ENCODE measurements at regions not wholly inside any gene's neighbourhood (a gene's known extent, or its start where the extent isn't known, plus 50 kb on each side); places are given as distances from the start of the nearest gene placed in this dataset.

DNA sequence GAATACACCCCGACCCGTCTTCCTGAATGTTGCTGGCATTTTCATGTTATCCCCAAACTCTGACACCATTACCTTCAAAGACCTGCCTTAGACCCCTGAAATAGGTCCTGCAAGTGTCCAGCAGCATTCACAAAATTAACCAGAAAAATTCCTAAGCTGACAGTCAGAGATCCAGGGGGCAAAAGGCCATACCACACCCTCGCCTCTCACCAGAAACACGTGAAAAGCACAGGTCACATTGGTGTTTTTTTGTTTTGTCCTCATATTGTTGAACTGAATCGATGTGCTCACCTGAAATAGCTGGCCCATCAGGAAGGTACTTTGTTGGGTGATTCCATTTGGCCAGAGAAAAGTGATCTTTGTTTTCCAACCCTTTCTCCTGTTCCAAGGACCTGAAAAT, 113.1 kb upstream of the HES1 start:
- no peak overlapping the region for H3K4me3 ChIP-seq (ENCODE audit: low read depth, low read length)
- TF ChIP-seq, protein P1, sequence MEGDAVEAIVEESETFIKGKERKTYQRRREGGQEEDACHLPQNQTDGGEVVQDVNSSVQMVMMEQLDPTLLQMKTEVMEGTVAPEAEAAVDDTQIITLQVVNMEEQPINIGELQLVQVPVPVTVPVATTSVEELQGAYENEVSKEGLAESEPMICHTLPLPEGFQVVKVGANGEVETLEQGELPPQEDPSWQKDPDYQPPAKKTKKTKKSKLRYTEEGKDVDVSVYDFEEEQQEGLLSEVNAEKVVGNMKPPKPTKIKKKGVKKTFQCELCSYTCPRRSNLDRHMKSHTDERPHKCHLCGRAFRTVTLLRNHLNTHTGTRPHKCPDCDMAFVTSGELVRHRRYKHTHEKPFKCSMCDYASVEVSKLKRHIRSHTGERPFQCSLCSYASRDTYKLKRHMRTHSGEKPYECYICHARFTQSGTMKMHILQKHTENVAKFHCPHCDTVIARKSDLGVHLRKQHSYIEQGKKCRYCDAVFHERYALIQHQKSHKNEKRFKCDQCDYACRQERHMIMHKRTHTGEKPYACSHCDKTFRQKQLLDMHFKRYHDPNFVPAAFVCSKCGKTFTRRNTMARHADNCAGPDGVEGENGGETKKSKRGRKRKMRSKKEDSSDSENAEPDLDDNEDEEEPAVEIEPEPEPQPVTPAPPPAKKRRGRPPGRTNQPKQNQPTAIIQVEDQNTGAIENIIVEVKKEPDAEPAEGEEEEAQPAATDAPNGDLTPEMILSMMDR (IDR thresholded peaks at IDR 0.05; ENCODE audit: borderline replicate concordance, insufficient read depth, low read depth, low read length): no peak

DNA sequence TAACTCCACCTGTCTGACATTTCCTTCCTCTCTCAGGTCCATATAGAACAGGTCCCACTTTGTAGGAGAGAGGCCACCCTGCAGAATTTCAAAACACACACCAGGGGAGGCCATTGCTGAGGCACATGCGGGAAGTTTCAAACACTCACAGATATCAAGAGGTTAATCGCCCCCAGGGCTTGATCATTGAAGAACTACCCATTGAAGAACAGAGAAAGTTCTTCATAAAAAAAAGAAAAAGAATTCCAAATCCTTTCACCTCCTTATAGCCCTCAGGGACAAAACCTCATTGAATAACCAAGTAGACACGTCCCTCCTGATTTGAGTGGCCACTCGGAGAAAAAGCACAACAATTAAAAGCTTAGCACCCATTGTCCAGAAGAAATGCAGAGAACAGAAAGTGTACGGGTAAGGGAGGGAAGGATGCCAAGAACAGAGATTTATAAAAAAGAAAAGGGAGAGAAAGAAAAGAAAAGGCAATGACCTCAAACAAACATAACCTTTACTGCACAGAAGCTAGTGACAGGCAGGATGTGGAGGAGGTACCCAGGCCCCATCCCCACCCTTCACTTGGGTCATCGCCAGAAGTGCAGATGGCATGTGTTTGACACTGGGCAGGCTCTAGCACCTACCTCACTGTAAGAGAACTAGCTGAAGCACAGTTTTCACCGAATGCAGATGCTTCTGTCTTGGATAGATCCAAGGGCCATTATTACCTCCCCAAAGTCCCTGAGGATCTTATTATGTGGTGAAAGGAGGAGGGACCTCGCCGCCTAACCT, 112.3 kb upstream of the HES1 start:
- TF ChIP-seq, protein P1 (IDR thresholded peaks at IDR 0.05; ENCODE audit: borderline replicate concordance, insufficient read depth, low read depth, low read length): no peak
- no peak overlapping the region for H3K4me3 ChIP-seq (ENCODE audit: low read depth, low read length)

DNA sequence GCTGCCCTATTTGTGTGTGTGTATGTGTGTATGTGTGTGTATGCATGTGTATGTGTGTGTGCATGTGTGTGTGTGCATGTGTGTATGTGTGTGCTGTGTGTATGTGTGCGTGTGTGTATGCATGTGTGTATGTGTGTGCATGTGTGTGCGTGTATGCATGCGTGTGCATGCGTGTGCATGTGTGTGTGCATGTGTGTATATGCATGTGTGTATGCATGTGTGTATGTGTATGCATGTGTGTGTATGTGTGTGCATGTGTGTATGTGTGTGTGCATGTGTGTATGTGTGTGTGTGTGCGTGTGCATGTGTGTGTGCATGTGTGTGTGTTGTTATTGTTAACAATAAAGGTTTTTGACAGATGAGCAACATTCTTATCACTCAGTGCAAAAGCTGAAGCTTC, 110.8 kb upstream of the HES1 start:
- no peak overlapping the region for H3K4me3 ChIP-seq (ENCODE audit: low read depth, low read length)
- TF ChIP-seq, protein P1 (IDR thresholded peaks at IDR 0.05; ENCODE audit: borderline replicate concordance, insufficient read depth, low read depth, low read length): no peak

DNA sequence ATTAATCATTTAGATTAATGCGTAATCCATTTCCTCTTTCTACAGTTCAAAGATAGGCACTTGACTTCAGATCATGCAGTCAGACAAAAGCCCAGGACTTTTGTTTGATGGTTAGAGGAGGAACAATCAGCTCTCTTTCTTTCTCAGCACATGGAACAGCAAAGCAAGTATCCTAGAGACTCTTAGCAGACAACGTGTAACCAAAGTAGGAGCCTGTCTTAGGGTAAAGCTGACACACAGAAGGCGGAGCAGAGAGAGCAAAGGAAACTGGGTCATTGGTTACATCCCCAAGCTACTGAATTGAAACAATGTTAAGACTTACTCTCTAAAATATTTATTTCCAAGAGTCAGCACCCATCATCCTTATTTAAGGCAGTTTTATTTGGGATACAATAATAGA, 110.0 kb upstream of the HES1 start:
- TF ChIP-seq, protein P1 (IDR thresholded peaks at IDR 0.05; ENCODE audit: borderline replicate concordance, insufficient read depth, low read depth, low read length): no peak
- H3K4me3 ChIP-seq (ENCODE audit: low read depth, low read length): no peak overlapping the region

DNA sequence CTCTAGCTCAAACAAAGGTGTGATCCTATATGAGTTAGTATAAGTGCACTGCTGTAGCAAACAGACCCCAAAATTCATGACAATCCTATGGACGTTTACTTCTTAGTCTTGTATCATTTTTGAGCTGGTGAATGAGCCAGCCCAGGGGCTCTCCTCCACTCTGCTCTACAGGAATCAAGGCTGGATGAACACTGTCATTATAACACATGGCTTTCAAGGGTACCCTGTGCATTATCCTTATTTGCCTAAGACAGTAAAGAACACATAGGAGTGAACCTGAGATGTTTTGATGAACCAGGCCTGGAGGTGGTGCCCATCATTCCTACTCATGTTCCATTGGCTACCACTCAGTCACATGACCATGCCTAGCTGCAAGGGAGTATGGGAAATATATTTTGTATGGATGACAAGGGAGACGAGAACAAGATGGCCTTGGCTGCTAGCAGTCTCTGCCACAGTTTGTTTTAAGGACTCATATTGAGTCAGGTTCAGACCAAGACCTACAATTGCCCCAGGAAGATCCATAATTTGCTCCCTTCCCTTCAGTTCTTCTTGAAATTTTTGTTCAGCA, 107.4 kb upstream of the HES1 start:
- H3K4me3 ChIP-seq (ENCODE audit: low read depth, low read length): no peak overlapping the region
- TF ChIP-seq, protein P1 (IDR thresholded peaks at IDR 0.05; ENCODE audit: borderline replicate concordance, insufficient read depth, low read depth, low read length): no peak

DNA sequence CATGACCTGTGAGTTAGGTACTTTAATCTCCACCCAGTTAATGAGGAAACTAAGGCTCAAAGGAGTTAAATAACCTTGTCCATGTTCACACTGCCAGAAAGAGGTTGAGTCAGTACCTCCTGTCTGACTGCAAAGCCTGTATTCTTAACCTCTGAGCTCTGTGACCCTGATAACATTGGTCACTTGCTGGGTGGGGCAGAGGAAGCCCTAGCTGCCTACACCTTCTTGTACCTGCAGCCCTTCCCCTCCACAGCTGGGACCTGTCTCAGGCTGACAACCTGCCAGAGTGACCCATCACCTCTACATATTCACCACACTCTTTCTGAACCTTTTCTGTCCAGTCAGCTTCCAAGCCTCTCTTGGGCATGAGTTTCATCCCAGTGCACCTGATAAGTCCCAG, 106.1 kb upstream of the HES1 start:
- TF ChIP-seq, protein P1 (IDR thresholded peaks at IDR 0.05; ENCODE audit: borderline replicate concordance, insufficient read depth, low read depth, low read length): no peak
- H3K4me3 ChIP-seq (ENCODE audit: low read depth, low read length): no peak overlapping the region

DNA sequence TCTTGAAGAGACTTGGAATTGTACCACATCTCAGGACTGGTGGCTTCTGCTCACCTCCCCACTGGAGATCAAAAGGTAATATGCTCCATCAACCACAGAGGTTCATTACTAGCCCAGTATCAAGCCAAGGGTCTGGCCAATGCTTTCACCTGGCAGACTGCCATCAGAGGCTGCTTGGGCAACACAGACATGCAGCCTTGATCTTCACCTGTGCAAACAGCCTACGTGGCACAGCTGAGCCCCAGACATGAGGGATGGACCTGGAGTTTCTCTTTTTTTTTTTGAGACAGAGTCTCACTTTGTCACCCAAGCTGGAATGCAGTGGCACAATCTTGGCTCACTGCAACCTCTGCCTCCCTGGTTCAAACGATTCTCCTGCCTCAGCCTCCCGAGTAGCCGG, 105.6 kb upstream of the HES1 start:
- no peak overlapping the region for H3K4me3 ChIP-seq (ENCODE audit: low read depth, low read length)
- TF ChIP-seq, protein P1 (IDR thresholded peaks at IDR 0.05; ENCODE audit: borderline replicate concordance, insufficient read depth, low read depth, low read length): no peak
